Left lung (tissue), 4 donors: ENCODE measurements at regions not wholly inside any gene's neighbourhood (a gene's known extent, or its start where the extent isn't known, plus 50 kb on each side); places are given as distances from the start of the nearest gene placed in this dataset.

Experiments
- ATAC-seq: fragments of 200-7000 bp; cut with Tn5 transposase; one replicate; pipeline ENCODE4 v1.9.1; 2020; ENCODE audit warnings: moderate library complexity
- DNase-seq, 4 donors: peaks; one replicate each; pipeline ENCODE4 v3.0.0-alpha.2; 2013 to 2020
- H3K27ac ChIP-seq, 2 donors: fragments of 200-600 bp; sonication (generic) in 1 of 2; one replicate each; pipeline versions ENCODE4 v1.5.0 to v1.8.0; 2020 to 2021
- H3K27me3 ChIP-seq, 2 donors: fragments of 200-600 bp; sonication (generic) in 1 of 2; one replicate each; pipeline versions ENCODE4 v1.5.0 to v1.8.0; 2020 to 2021
- H3K36me3 ChIP-seq, 2 donors: fragments of 200-600 bp; sonication (generic) in 1 of 2; one replicate each; pipeline versions ENCODE4 v1.5.0 to v1.8.0; 2020 to 2021
- H3K4me1 ChIP-seq, 2 donors: fragments of 200-600 bp; one replicate each; pipeline ENCODE4 v1.8.0; 2021
- H3K4me3 ChIP-seq, 2 donors: fragments of 200-600 bp; sonication (generic) in 1 of 2; one replicate each; pipeline versions ENCODE4 v1.5.0 to v1.8.0; 2020 to 2021; ENCODE audit warnings: mild to moderate bottlenecking in 1 of 2
- H3K9me3 ChIP-seq, 2 donors: fragments of 200-600 bp; sonication (generic) in 1 of 2; one replicate each; pipeline versions ENCODE4 v1.5.0 to v1.8.0; 2020 to 2021
- intact Hi-C, 2 donors: fragments of 100-400 bp; cut with DNase I; formaldehyde crosslinking; loops; one replicate each; pipeline versions ENCODE4 v1.11.2 to v1.14.2; 2022
- TF ChIP-seq, protein P1 (sequence below), 2 donors: fragments of 200-600 bp; sonication (generic) in 1 of 2; IDR thresholded peaks; one replicate each; pipeline versions ENCODE4 v1.5.0 to v1.8.0; 2021; ENCODE audit warnings: antibody characterized with exemption in 2 of 2
- donor health status: DM: no; HTN: yes; CAD: no.
- donor health status: DM: no; HTN: no; CAD: no.

GRCh38 chr11:114758627-114759026, 80.3 kb downstream of the NXPE2 start:
- H3K27ac ChIP-seq: no peak overlapping the region
- DNase-seq (no peak), ATAC-seq (no peak)
- no peaks in the 10 kb centered on the region for H3K27me3 ChIP-seq
- H3K9me3 ChIP-seq: no peaks in the 10 kb centered on the region
- TF ChIP-seq, protein P1, sequence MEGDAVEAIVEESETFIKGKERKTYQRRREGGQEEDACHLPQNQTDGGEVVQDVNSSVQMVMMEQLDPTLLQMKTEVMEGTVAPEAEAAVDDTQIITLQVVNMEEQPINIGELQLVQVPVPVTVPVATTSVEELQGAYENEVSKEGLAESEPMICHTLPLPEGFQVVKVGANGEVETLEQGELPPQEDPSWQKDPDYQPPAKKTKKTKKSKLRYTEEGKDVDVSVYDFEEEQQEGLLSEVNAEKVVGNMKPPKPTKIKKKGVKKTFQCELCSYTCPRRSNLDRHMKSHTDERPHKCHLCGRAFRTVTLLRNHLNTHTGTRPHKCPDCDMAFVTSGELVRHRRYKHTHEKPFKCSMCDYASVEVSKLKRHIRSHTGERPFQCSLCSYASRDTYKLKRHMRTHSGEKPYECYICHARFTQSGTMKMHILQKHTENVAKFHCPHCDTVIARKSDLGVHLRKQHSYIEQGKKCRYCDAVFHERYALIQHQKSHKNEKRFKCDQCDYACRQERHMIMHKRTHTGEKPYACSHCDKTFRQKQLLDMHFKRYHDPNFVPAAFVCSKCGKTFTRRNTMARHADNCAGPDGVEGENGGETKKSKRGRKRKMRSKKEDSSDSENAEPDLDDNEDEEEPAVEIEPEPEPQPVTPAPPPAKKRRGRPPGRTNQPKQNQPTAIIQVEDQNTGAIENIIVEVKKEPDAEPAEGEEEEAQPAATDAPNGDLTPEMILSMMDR (IDR thresholded peaks at IDR 0.05): no peak
- H3K36me3 ChIP-seq: no peaks in the 10 kb centered on the region
- no peak overlapping the region for H3K4me3 ChIP-seq
- intact Hi-C loops: no loop called here
- H3K4me1 ChIP-seq: no peaks in the 10 kb centered on the region

DNA sequence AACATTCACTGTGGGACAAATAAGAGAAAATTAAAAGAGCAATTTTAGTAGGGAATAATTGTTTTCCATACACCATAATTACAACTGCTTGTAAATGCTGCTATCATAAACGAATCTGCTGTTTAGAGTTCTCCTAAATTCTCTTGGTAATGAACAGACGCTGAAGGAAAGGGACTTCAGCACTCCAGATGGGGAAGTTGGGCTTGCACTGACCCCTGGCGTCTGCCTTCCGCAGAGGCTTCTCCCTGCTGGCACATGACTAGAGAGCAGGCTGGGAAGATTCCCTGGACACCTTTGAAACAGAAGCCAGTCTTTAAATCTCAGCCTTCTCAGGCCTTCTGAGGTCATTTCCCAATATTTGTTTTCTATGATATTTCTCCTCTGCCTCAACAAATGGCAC, 84.1 kb downstream of the NXPE2 start:
- TF ChIP-seq, protein P1 (IDR thresholded peaks at IDR 0.05): peak; percentile 53 to 62
- intact Hi-C loops: no loop called here
- peak; percentile 95 for ATAC-seq

GRCh38 chr11:114764563-114764962, 86.2 kb downstream of the NXPE2 start:
- Histone ChIP-seq H3K9me3 (no peaks in the 10 kb centered on the region), H3K4me1 (no peaks in the 10 kb centered on the region), H3K27ac (no peak overlapping the region), H3K36me3 (no peaks in the 10 kb centered on the region), H3K4me3 (no peak overlapping the region), H3K27me3 (no peaks in the 10 kb centered on the region)
- intact Hi-C loops: no loop called here
- DNase-seq: no peak
- TF ChIP-seq, protein P1 (IDR thresholded peaks at IDR 0.05): no peak
- ATAC-seq: no peak

More for the DNA sequence above, 84.1 kb downstream of the NXPE2 start:
- H3K27ac ChIP-seq: no peak overlapping the region
- H3K27me3 ChIP-seq: no peaks in the 10 kb centered on the region
- H3K36me3 ChIP-seq: no peaks in the 10 kb centered on the region
- no peak overlapping the region for H3K4me3 ChIP-seq
- H3K4me1 ChIP-seq: no peaks in the 10 kb centered on the region
- DNase-seq: peak; percentile 53 to 80 (median 68)
- no peaks in the 10 kb centered on the region for H3K9me3 ChIP-seq

- intact Hi-C loops: no loop called here
- TF ChIP-seq, protein P1 (IDR thresholded peaks at IDR 0.05): no peak
- no peak for DNase-seq
Observed at GRCh38 chr11:114771172-114771571, 92.8 kb downstream of the NXPE2 start.

GRCh38 chr11:114773541-114774338, 95.4 kb downstream of the NXPE2 start:
- ATAC-seq: no peak
- intact Hi-C loops: no loop called here

More at GRCh38 chr11:114771172-114771571, 92.8 kb downstream of the NXPE2 start:
- Histone ChIP-seq H3K4me1 (no peaks in the 10 kb centered on the region), H3K4me3 (no peak overlapping the region), H3K36me3 (no peaks in the 10 kb centered on the region), H3K27me3 (peaks cover 0 to 10% of the 10 kb centered on the region in 2 donors), H3K9me3 (no peaks in the 10 kb centered on the region), H3K27ac (no peak overlapping the region)
- ATAC-seq: no peak

More at GRCh38 chr11:114773541-114774338, 95.4 kb downstream of the NXPE2 start:
- H3K4me3 ChIP-seq: no peak overlapping the region
- peaks cover 0 to 10% of the 10 kb centered on the region in 2 donors for H3K27me3 ChIP-seq
- no peaks in the 10 kb centered on the region for H3K9me3 ChIP-seq
- H3K27ac ChIP-seq: no peak overlapping the region
- H3K4me1 ChIP-seq: no peaks in the 10 kb centered on the region
- H3K36me3 ChIP-seq: no peaks in the 10 kb centered on the region
- DNase-seq: no peak
- TF ChIP-seq, protein P1 (IDR thresholded peaks at IDR 0.05): no peak
